GM12878 (cell line): ENCODE measurements at regions not wholly inside any gene's neighbourhood (a gene's known extent, or its start where the extent isn't known, plus 50 kb on each side); places are given as distances from the start of the nearest gene placed in this dataset. TPM values are rescaled to one million over a fixed set of nuclear protein-coding genes. Genes with fewer than 3 reads are reported as not detected.

Source experiments
- small RNA-seq: library from RNA; depleted of rRNA; stranded (forward); fragments of <200 nt; gene quantifications from one replicate; pipeline ENCODE3, GENCODE V24; 2014

Small RNA genes in the stretch of these regions (small RNA-seq; reads per million reads assigned to genes)
- not detected for gene AL357312.1
